Stimulated activated naive CD4-positive, alpha-beta T cell (primary cell): ENCODE measurements at regions not wholly inside any gene's neighbourhood (a gene's known extent, or its start where the extent isn't known, plus 50 kb on each side); places are given as distances from the start of the nearest gene placed in this dataset.
"Not testable (repeated sequence)": the region's sequence is repeated elsewhere in the genome, so short reads cannot be mapped to it uniquely, and the experiment has no call there.

Experiments
- DNase-seq, 6 experiments: peaks; one replicate each; lab custom pipeline; 2025; lab: John Stamatoyannopoulos, UW

- not testable (repeated sequence) for DNase-seq
These were observed 407.6 kb downstream of the NTRK2 start for GRCh38 chr9:85077146-85077545.
